Retina (tissue), 1 donor: ENCODE measurements at regions not wholly inside any gene's neighbourhood (a gene's known extent, or its start where the extent isn't known, plus 50 kb on each side); places are given as distances from the start of the nearest gene placed in this dataset.
"Not testable (repeated sequence)": the region's sequence is repeated elsewhere in the genome, so short reads cannot be mapped to it uniquely, and the experiment has no call there.

ENCODE experiments used
- DNase-seq: peaks from one replicate; pipeline ENCODE4 v3.0.0-alpha.2; 2016

GRCh38 chr6:11961923-11962322 lies 50.2 kb upstream of the HIVEP1 start:
- no peak for DNase-seq

GRCh38 chr6:11960909-11961779 lies 51.0 kb upstream of the HIVEP1 start:
- no peak for DNase-seq

GRCh38 chr6:11956781-11957180 lies 55.3 kb upstream of the HIVEP1 start:
- no peak for DNase-seq

GRCh38 chr6:11953641-11954040 lies 58.5 kb upstream of the HIVEP1 start:
- DNase-seq = no peak

GRCh38 chr6:11952316-11952715 lies 59.8 kb upstream of the HIVEP1 start:
- no peak for DNase-seq

- no peak for DNase-seq
These were observed 60.2 kb upstream of the HIVEP1 start for GRCh38 chr6:11951868-11952267.

- no peak for DNase-seq
These were observed 62.0 kb upstream of the HIVEP1 start for GRCh38 chr6:11950109-11950508.

GRCh38 chr6:11947575-11947974 lies 64.5 kb upstream of the HIVEP1 start:
- DNase-seq = no peak

- no peak for DNase-seq
These were observed 65.0 kb upstream of the HIVEP1 start for GRCh38 chr6:11947063-11947462.

- no peak for DNase-seq
These were observed 68.0 kb upstream of the HIVEP1 start for GRCh38 chr6:11944111-11944510.

- no peak for DNase-seq
These were observed 69.1 kb upstream of the HIVEP1 start for GRCh38 chr6:11943060-11943459.

- DNase-seq = no peak
These were observed 69.8 kb upstream of the HIVEP1 start for GRCh38 chr6:11942185-11942864.

- DNase-seq = not testable (repeated sequence)
These were observed 71.5 kb upstream of the HIVEP1 start for GRCh38 chr6:11940532-11941166.

- DNase-seq = no peak
These were observed 73.7 kb upstream of the HIVEP1 start for GRCh38 chr6:11938285-11938890.

- no peak for DNase-seq
These were observed 77.5 kb upstream of the HIVEP1 start for GRCh38 chr6:11934638-11935037.

GRCh38 chr6:11932892-11933291 lies 79.2 kb upstream of the HIVEP1 start:
- DNase-seq = not testable (repeated sequence)

- DNase-seq = no peak
These were observed 80.6 kb upstream of the HIVEP1 start for GRCh38 chr6:11931296-11932035.

- DNase-seq = not testable (repeated sequence)
These were observed 81.3 kb upstream of the HIVEP1 start for GRCh38 chr6:11930834-11931233.

GRCh38 chr6:11930240-11930639 lies 81.9 kb upstream of the HIVEP1 start:
- DNase-seq = no peak

GRCh38 chr6:11929241-11929835 lies 82.8 kb upstream of the HIVEP1 start:
- no peak for DNase-seq

- no peak for DNase-seq
These were observed 85.3 kb upstream of the HIVEP1 start for GRCh38 chr6:11926594-11927407.
